NCI-H345 treated with DMSO at 0.1 percent for 48 hours (cell line): ENCODE measurements at regions not wholly inside any gene's neighbourhood (a gene's known extent, or its start where the extent isn't known, plus 50 kb on each side); places are given as distances from the start of the nearest gene placed in this dataset.
"Not testable (repeated sequence)": the region's sequence is repeated elsewhere in the genome, so short reads cannot be mapped to it uniquely, and the experiment has no call there.

Source experiments
- DNase-seq: peaks from one replicate; lab custom pipeline; 2025; ENCODE audit not compliant: unreplicated experiment; lab: John Stamatoyannopoulos, UW

GRCh38 chr5:2003690-2004365 is 121.1 kb upstream of the IRX4 start:
- no peak for DNase-seq

DNA sequence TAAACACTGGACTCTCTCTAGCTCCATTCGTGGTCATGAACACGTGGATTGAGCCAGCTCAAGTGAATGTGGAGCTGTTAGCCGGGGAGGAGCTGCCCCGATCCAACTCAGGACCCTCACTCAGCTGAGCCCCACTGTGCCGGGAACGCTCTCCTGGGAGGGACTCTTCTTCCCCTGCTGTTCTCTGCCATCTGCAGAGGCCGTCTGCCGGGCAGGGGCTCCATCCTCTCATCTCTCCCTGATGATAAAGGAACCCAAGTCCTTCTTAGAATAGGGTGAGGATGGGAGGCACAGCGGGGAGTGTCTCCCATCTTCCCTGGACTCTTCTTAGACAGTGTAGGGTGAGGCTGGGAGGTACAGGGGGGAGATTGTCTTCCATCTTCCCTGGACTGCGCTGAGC is 120.5 kb upstream of the IRX4 start:
- DNase-seq, result no peak

- DNase-seq, result no peak
Measured at GRCh38 chr5:2001300-2001699, 118.6 kb upstream of the IRX4 start.

- no peak for DNase-seq
Measured at GRCh38 chr5:2000591-2000990, 117.9 kb upstream of the IRX4 start.

DNA sequence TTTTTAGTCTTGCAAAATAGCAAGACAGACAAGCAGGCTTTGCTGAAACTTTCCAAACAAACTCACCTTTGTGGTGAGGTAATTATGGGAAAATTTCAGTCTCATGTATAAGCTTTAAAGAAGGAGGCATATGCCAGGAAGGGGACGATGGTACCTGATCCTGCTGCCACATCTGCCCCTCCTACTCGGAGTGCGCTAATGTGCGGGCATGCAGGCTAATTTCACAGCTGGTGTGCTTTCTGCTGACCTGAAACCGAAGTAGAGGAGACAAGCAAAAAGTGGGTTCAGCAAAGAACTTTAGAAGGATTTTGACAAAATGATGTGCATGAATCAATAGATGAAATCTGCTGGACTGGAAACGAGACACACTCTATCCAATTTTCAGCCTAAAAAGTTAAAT is 117.1 kb upstream of the IRX4 start:
- DNase-seq, result no peak

GRCh38 chr5:1998716-1999317 is 116.1 kb upstream of the IRX4 start:
- no peak for DNase-seq

GRCh38 chr5:1998348-1998669 is 115.6 kb upstream of the IRX4 start:
- no peak for DNase-seq

GRCh38 chr5:1997640-1998347 is 115.1 kb upstream of the IRX4 start:
- no peak for DNase-seq

- no peak for DNase-seq
Measured at GRCh38 chr5:1995491-1995890, 112.8 kb upstream of the IRX4 start.

GRCh38 chr5:1987471-1987870 is 104.7 kb upstream of the IRX4 start:
- no peak for DNase-seq

GRCh38 chr5:1985781-1986180 is 103.1 kb upstream of the IRX4 start:
- DNase-seq, result no peak

DNA sequence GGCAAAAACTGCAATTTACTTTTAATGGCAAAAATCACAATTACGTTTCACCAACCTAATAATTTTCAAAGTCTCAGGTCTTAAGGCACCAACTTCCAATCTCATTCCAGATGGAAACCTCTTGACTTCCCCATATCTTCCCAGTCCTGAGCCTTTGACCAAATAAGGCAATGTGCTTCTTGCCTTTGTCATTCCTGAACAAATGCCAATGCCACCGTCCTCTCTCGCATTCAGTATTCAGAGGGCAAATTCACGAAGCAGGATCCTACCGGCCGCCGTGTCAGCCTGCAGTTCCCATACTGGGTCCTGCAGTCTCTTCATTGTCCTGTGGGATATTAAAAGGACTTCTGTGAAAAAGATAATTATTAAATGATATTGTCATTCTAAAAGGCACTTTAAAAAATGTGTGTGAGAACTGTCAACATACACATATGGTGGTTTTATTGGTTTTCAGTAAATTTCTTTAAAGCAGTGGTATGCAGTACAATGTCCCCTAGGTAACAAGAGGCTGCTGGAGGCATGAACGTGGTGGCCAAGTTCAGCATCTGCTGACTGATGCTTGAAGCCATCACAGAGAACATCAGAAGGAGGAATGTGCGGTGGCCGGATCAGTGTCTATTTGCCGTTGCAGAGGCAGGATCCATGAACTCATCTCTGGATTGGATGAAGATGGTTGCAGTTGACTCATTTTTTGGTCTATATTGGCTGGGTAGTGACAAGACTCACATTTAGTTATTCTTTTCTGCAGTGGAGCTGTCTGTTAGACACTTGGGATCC is 101.4 kb upstream of the IRX4 start:
- DNase-seq, result no peak

DNA sequence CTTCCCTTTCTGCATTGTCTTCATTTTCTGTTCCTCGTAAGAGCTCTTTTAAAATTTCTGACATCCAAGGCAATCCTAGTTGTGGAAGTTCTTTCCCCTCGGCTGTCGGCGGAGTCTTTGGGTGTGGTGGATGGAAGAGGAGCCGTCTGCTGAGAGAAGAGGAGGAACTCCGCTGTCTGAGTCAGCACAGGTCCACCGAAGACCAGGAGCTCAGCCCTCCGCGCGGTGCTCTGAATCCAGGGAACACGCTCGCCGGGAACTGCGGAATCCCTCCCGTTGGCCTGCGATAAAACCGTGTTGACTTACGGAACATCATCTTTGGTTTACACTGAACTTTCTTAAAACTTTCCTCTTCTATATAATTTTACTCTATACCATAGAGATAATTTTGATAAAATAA is 100.7 kb upstream of the IRX4 start:
- DNase-seq, result no peak

DNA sequence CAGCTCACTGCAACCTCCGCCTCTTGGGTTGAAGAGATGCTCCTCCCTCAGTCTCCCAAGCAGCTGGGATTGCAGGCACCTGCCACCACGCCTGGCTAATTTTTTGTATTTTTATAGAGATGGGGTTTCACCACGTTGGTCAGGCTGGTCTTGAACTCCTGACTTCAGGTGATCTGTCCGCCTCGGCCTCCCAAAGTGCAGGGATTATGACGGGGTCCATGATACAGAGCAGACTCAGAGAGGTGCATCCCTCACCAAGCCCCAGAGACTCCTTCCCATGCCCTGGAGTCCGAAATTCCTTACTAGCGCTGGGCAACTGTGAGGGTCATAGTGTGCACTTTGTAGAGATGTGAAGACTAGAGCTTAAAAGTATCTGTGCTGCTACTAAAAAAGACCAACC is 99.8 kb upstream of the IRX4 start:
- DNase-seq, result not testable (repeated sequence)

DNA sequence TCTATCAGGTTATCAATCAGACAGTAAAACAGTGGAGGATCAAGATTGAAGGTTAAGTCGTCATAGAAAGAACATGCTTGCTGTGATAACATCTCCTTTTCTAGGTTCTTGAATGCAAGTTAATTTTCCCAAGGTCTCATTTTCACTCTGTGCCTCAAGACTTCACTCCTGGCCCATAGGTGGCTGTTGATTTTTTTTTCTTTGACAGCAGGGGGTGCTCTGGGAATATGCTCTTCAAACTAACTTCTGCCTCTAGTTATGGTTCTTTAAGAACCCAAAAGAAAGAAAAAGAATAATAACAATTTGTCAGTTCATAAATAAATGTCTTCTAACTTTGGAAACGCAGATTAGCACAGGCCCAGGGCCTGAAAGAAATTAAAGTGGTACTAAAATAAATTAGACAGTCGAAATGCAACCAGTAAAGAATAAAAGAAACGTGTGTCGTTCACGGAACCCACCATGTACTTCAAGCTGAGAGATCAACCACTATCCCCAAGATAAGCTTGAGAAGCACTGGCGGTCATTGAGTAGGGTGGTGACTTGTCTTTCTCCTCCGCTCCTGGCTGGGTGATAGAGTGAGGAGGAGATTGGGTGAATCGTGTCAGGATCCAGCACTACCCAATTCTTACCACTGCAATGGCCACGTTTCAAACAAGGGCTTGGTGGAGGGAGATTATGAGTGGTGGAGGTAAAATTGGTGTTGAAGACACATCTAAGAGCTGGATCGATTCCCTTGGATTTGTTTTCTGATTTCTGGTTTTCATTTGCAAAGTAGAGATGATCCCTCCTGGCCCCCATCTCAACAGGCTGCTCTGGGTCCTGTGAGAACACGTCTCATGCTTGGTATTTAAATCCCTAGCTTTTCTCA is 93.4 kb upstream of the IRX4 start:
- no peak for DNase-seq

DNA sequence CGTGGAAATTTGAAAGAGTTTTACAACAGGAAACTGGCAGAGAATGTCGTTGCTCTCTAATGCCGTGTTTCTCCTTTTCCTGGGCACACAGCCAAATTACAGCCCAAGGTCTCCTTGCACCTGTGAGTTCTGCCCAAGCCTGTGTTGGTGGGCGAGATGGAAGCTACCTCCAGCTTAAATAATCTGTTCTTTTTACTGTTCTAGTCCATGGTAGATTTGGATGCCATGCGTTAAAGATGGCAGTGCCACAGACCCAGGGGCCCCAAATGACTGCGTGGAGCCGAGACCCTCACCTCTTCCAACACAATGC is 92.6 kb upstream of the IRX4 start:
- no peak for DNase-seq

- no peak for DNase-seq
Measured at GRCh38 chr5:1974501-1975405, 92.0 kb upstream of the IRX4 start.

- no peak for DNase-seq
Measured at GRCh38 chr5:1974081-1974480, 91.4 kb upstream of the IRX4 start.

DNA sequence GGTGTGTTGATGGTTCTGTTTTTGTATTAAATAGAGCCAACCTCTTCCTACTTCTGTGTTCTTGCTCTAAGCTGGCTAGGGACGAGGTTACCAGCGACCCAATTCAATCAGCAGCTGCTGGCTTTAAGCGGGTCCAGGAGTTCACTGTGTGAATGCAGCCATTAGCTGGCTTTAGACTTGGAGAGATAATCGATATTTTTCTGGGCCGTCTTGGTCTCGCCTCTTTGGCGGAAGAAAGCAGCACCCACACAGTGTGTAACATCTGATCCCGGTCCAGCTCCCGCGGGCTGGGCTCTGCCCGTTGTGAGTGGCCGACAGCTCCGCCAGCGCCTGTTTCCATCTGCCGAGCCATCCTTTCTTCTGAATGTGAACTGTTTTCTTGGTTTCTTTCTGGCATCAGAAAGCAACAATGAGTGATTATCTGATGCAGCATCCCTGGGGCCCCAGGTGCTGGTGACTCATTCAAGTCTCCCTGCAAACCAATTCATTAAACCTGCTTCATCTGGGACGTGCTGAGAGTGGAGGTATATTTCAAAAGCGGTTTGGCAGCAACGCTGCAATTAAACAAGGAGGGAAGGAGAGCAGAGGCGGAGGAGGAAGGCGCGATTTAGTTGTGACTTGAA is 90.8 kb upstream of the IRX4 start:
- DNase-seq, result no peak

DNA sequence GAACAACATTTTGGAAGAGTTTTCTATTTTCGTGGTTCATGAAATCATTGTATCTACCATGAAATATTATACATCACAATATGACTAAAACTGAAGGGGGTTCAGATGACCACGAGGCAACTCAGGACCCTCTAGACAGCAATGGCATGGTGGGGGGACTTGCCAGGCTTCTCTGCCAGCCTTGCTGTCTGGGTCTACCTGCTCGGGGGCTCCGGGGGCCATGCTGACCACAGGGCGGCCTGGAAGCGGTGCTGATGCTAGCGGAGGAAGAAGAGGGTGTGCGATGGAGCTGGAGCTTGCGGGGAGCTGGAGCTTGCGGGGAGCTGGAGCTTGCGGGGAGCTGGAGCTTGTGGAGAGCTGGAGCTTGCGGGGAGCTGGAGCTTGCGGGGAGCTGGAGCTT is 89.2 kb upstream of the IRX4 start:
- no peak for DNase-seq
